H1 (cell line): ENCODE measurements at regions not wholly inside any gene's neighbourhood (a gene's known extent, or its start where the extent isn't known, plus 50 kb on each side); places are given as distances from the start of the nearest gene placed in this dataset.

Source experiments
- BACH1 ChIP-seq: IDR thresholded peaks from 2 replicates; pipeline ENCODE4 v1.6.1; 2012; ENCODE audit warnings: low read length, improper control_type of control experiment
- BCL11A ChIP-seq, 2 experiments: IDR thresholded peaks; one replicate each; pipeline ENCODE4 v1.6.1; 2011; ENCODE audit warnings: low read depth in 2 of 2, low read length in 2 of 2, mild to moderate bottlenecking in 2 of 2
- NANOG ChIP-seq: IDR thresholded peaks from 2 replicates; pipeline ENCODE4 v1.6.1; 2011; ENCODE audit warnings: low read length, low read depth, mild to moderate bottlenecking, inconsistent platforms; ENCODE audit not compliant: insufficient read depth, poor library complexity, severe bottlenecking
- POU5F1 ChIP-seq: IDR thresholded peaks from 2 replicates; pipeline ENCODE4 v1.6.1; 2011; ENCODE audit warnings: low read depth, mild to moderate bottlenecking, low read length, moderate library complexity

DNA sequence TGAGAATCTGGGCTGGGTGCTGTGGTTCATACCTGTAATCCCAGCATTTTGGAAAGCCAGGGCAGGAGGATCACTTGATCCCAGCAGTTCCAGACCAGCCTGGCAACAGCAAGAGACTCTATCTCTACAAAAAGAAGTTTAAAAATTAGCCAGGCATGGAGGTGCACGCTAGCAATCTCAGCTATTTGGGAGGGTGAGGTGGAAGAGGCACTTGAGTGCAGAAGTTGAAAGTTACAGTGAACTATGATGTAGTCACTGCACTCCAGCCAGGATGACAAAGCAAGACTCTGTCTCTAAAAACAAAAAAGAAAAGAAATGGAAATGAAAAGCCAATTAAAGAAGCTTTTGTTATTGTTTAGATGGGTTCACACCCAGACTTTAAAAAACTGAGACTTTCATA is 131.6 kb upstream of the RASA1 start (continued):
- no peak for TF ChIP-seq BACH1
- no peak for TF ChIP-seq NANOG
- no peak for TF ChIP-seq BCL11A (IDR thresholded peaks at IDR 0.05; ENCODE audit: low read depth in 2 of 2, low read length in 2 of 2)
- TF ChIP-seq POU5F1, result no peak
- TF ChIP-seq, all 59 proteins: peak for 0
